GM12892 (cell line): ENCODE measurements at regions not wholly inside any gene's neighbourhood (a gene's known extent, or its start where the extent isn't known, plus 50 kb on each side); places are given as distances from the start of the nearest gene placed in this dataset.

Experiments used
- DNase-seq: peaks from one replicate; pipeline ENCODE4 v3.0.0; 2011; ENCODE audit not compliant: insufficient read length
- FAIRE-seq: peaks from 2 replicates; lab custom pipeline; 2011; peaks lifted over from hg19 to GRCh38; lab: Jason Lieb, UNC
- POLR2A ChIP-seq: IDR thresholded peaks from 2 replicates; pipeline ENCODE4 v1.6.1; 2011; ENCODE audit warnings: low read depth, low read length, control low read depth
- POLR2AphosphoS5 ChIP-seq: IDR thresholded peaks from 2 replicates; pipeline ENCODE4 v1.6.1; 2011; ENCODE audit warnings: low read depth, low read length, control low read depth
- TAF1 ChIP-seq: IDR thresholded peaks from 2 replicates; pipeline ENCODE4 v1.6.1; 2011; ENCODE audit warnings: low read depth, mild to moderate bottlenecking, control low read depth, low read length, borderline replicate concordance

DNA sequence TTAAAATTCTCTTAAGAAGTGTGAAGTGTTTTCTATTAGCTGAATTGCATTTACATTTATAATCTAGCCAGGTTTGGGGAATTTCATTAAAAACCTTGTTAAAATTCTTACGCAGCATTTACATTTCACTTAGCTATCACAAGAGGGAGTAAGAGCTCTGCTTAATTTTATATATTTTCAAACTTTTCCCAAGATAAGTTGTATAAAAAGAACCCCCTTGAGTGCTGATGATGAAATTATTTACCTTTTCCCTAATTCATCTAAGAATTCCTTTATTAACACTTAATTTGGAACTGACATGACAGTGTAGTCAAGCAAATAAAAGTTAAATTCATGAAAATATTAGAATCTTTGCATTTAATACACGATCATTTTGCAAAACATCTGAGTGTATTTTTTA is 54.2 kb upstream of the ZSWIM2 start:
- TF ChIP-seq POLR2AphosphoS5 (no peak), TAF1 (no peak), POLR2A (no peak)
- no peak for DNase-seq
- no peak for FAIRE-seq
